ENCODE measurements at regions not wholly inside any gene's neighbourhood (a gene's known extent, or its start where the extent isn't known, plus 50 kb on each side); places are given as distances from the start of the nearest gene placed in this dataset.

DNA sequence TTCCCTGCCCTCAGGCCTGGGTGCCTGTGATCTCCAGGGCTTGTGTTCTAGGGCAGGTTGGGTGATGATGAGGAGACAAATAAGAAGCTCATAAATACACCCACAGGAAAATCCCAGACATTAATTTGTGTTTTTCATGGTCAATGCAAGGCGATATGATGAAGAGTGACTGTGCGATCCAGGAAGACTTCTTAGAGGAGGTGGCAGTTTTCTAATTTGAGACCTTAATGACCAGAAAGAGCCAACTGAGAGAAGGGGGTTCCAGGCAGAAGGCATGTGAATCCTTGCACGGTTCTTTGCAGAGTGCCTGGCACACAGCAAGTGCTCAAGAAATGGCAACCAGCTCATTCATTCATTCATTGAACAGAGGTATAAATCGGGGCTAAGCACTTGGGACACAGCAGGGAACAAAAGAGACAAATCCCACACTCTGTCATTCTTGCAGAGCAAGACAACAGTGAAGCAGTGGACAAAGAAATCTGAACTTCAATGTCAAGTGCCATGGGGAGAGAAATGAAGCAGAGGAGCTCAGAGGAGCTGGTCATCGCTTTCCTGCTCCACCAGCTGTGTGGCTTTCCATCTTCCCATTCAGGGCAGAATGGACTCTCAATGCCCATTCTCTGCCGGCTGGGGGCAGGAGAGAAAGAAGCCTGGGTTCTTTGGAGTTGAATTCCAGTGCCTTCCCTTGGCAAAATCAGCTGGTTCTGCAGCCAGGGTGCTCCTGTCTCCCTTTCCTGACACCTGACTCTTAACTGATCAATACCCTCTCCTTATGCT lies 128.3 kb downstream of the AACS start:
- H3K4me3 ChIP-seq (ENCODE audit: low read depth, low read length), result no peak overlapping the region
- no peak for TF ChIP-seq POLR2A (IDR thresholded peaks at IDR 0.05; ENCODE audit: extremely low read depth, insufficient read length)
- TF ChIP-seq MYC (IDR thresholded peaks at IDR 0.05; ENCODE audit: low read depth, low read length), result no peak
- TF ChIP-seq, protein P1, sequence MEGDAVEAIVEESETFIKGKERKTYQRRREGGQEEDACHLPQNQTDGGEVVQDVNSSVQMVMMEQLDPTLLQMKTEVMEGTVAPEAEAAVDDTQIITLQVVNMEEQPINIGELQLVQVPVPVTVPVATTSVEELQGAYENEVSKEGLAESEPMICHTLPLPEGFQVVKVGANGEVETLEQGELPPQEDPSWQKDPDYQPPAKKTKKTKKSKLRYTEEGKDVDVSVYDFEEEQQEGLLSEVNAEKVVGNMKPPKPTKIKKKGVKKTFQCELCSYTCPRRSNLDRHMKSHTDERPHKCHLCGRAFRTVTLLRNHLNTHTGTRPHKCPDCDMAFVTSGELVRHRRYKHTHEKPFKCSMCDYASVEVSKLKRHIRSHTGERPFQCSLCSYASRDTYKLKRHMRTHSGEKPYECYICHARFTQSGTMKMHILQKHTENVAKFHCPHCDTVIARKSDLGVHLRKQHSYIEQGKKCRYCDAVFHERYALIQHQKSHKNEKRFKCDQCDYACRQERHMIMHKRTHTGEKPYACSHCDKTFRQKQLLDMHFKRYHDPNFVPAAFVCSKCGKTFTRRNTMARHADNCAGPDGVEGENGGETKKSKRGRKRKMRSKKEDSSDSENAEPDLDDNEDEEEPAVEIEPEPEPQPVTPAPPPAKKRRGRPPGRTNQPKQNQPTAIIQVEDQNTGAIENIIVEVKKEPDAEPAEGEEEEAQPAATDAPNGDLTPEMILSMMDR (IDR thresholded peaks at IDR 0.05; ENCODE audit: low read depth, low read length), result no peak
- TF ChIP-seq, protein P2, sequence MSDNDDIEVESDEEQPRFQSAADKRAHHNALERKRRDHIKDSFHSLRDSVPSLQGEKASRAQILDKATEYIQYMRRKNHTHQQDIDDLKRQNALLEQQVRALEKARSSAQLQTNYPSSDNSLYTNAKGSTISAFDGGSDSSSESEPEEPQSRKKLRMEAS (IDR thresholded peaks at IDR 0.05; ENCODE audit: low read depth, low read length), result no peak
- no peak for DNase-seq (ENCODE audit: low read depth)

DNA sequence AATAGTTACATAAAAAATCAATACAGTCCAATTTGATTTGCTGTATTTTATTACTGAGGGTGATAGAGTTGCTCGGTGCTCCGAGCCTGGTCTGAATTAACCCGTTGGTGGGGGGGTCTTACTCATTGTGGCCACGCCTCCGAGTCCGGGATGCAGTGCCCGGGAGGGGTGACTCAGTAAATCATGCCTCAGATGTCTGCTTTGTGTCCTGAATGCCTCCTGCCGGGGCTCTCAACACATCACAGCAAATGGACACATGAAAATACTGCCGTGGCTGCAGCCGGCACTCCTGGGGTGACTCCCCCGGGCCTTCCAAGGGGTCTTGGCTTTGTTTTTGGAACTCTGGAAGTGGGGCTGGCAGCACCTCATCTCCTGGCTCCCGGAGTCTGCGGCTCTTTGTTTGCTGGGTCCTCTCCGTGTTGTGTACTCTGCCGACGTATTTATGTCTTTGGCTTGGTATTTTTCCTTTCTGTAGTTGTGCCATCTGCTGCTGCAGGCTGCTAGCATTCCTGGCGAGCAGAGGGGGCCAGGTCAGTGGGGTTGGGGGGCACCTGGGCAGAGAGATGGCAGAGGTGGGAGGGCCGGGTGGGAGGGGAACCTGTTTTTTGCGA lies 129.0 kb downstream of the AACS start:
- TF ChIP-seq POLR2A (IDR thresholded peaks at IDR 0.05; ENCODE audit: extremely low read depth, insufficient read length), result no peak
- TF ChIP-seq, protein P2 (IDR thresholded peaks at IDR 0.05; ENCODE audit: low read depth, low read length), result no peak
- TF ChIP-seq, protein P1 (IDR thresholded peaks at IDR 0.05; ENCODE audit: low read depth, low read length), result no peak
- no peak for TF ChIP-seq MYC (IDR thresholded peaks at IDR 0.05; ENCODE audit: low read depth, low read length)
- no peak overlapping the region for H3K4me3 ChIP-seq (ENCODE audit: low read depth, low read length)
- no peak for DNase-seq (ENCODE audit: low read depth)

DNA sequence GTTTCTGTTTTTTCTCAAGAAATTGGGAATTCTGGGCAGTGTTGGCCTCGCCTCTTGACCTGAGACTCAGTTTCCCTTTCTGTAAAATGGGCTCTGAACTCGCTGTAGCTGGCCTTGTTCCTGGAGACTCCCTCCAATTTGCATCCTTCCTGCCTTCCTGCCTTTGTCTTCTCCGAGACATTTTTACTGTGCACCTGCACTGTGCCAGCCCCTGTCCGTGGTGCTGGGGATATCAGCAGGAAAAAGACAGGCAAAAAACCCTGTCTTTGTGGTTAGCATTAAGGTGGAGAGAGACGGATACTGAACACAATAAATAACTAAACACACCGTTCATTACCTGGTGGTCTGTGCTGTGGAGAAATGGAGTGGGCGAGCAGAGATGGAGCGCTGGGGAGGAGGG lies 129.8 kb downstream of the AACS start:
- H3K4me3 ChIP-seq (ENCODE audit: low read depth, low read length), result no peak overlapping the region
- DNase-seq (ENCODE audit: low read depth), result no peak
- no peak for TF ChIP-seq POLR2A (IDR thresholded peaks at IDR 0.05; ENCODE audit: extremely low read depth, insufficient read length)
- TF ChIP-seq, protein P1 (IDR thresholded peaks at IDR 0.05; ENCODE audit: low read depth, low read length), result no peak
- TF ChIP-seq, protein P2 (IDR thresholded peaks at IDR 0.05; ENCODE audit: low read depth, low read length), result no peak
- no peak; the same call in 1 of the 2 replicates for TF ChIP-seq MYC (IDR thresholded peaks at IDR 0.05; ENCODE audit: low read depth, low read length)

DNA sequence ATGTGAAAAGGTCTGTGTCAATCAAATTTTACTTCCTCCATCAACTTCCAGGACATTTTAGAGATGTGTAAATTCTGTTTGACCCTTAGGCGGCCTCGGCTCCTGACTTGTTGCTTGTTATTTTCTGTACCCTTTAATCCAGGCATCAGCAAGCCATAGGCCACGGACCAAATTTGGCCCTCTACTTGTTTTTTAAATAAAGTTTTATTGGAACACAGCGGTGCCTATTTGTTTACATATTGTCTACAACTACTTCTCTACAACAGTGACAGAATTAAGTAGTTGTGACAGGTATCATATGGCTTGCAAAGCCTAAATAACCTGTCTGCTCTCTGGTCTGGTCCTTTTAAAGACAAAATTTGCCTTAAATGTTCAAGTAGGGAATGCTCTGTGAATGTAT lies 132.1 kb downstream of the AACS start:
- TF ChIP-seq, protein P1 (IDR thresholded peaks at IDR 0.05; ENCODE audit: low read depth, low read length), result no peak
- TF ChIP-seq, protein P2 (IDR thresholded peaks at IDR 0.05; ENCODE audit: low read depth, low read length), result no peak
- no peak for TF ChIP-seq POLR2A (IDR thresholded peaks at IDR 0.05; ENCODE audit: extremely low read depth, insufficient read length)
- TF ChIP-seq MYC (IDR thresholded peaks at IDR 0.05; ENCODE audit: low read depth, low read length), result no peak
- no peak overlapping the region for H3K4me3 ChIP-seq (ENCODE audit: low read depth, low read length)
- no peak for DNase-seq (ENCODE audit: low read depth)

DNA sequence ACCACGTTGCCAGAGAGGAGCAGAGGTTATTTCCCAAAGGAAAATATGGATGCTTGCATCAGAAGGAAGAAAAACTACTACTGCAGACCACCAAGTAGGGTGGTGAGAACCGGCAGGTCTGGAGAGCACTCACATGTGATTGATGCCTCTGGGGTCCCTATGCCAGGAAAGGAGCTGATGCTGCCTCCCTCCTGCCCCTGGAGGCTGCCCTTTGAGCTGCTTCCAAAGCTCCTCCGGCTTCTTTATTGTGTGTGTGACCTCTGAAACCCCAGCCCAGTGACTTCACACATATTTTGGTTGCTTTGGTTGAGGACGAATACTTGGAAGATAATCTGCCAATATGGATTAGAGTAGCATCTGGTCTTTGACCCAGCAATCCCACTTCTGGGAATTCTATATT lies 133.4 kb downstream of the AACS start:
- TF ChIP-seq, protein P2 (IDR thresholded peaks at IDR 0.05; ENCODE audit: low read depth, low read length), result no peak
- TF ChIP-seq POLR2A (IDR thresholded peaks at IDR 0.05; ENCODE audit: extremely low read depth, insufficient read length), result no peak
- TF ChIP-seq, protein P1 (IDR thresholded peaks at IDR 0.05; ENCODE audit: low read depth, low read length), result no peak
- TF ChIP-seq MYC (IDR thresholded peaks at IDR 0.05; ENCODE audit: low read depth, low read length), result no peak
- H3K4me3 ChIP-seq (ENCODE audit: low read depth, low read length), result no peak overlapping the region
- no peak for DNase-seq (ENCODE audit: low read depth)
